ENCODE measurements at regions not wholly inside any gene's neighbourhood (a gene's known extent, or its start where the extent isn't known, plus 50 kb on each side); places are given as distances from the start of the nearest gene placed in this dataset.

GRCh38 chr4:58301376-58301999 lies 1191.3 kb upstream of the IGFBP7 start:
- TF ChIP-seq CTCF (IDR thresholded peaks at IDR 0.05; ENCODE audit: extremely low read depth in 1 of 2, insufficient read depth in 1 of 2, low read depth in 1 of 2, low read length in 2 of 2) (no peak), EZH2 (IDR thresholded peaks at IDR 0.05; ENCODE audit: borderline replicate concordance, low read depth, low read length, severe bottlenecking) (no peak), MAX (IDR thresholded peaks at IDR 0.05; ENCODE audit: insufficient read depth, insufficient read length) (no peak), POLR2A (IDR thresholded peaks at IDR 0.05; ENCODE audit: low read depth, low read length) (no peak)

Data from endothelial cell of umbilical vein (primary cell).